ENCODE measurements at regions not wholly inside any gene's neighbourhood (a gene's known extent, or its start where the extent isn't known, plus 50 kb on each side); places are given as distances from the start of the nearest gene placed in this dataset.

DNA sequence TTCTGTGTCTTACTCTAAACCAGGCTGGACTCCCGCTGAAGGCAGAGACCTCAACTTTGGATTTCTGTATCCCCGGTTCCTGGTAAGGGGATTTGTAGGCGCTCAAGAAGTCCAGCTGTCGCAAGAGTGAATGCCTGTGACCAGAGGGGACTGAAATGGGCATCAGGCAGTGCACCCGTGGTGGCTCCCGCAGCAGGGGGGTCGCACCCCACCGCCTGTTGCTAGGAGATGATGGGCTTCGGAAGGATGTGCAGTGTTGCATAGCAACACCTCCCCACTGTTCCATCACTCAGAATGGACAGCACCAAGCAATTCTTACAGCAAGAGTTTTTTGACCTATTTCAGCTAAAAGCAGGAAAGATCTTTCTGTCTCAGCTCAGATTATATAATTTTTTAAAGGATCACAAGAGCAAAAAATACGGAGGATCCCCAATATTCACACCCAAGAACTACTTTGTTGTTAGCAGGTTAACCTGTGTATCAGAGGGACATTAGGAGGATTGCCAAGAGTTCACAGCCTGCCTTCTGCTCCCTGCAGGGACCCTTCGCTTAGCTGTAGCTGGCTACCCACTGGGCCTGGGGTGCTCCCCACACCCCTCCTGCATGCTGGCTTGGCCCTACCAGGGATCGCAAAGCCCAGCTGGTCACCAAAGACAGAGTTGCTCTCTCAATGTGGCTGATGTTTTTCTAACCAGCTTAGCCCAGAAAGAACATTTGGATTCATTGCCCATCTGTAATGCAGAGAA lies 63.8 kb downstream of the SOWAHC start:
- TF ChIP-seq, protein P1, sequence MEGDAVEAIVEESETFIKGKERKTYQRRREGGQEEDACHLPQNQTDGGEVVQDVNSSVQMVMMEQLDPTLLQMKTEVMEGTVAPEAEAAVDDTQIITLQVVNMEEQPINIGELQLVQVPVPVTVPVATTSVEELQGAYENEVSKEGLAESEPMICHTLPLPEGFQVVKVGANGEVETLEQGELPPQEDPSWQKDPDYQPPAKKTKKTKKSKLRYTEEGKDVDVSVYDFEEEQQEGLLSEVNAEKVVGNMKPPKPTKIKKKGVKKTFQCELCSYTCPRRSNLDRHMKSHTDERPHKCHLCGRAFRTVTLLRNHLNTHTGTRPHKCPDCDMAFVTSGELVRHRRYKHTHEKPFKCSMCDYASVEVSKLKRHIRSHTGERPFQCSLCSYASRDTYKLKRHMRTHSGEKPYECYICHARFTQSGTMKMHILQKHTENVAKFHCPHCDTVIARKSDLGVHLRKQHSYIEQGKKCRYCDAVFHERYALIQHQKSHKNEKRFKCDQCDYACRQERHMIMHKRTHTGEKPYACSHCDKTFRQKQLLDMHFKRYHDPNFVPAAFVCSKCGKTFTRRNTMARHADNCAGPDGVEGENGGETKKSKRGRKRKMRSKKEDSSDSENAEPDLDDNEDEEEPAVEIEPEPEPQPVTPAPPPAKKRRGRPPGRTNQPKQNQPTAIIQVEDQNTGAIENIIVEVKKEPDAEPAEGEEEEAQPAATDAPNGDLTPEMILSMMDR (IDR thresholded peaks at IDR 0.05 in 2 of 3, conservative IDR thresholded peaks at IDR 0.05 in 1 of 3; ENCODE audit: borderline replicate concordance in 1 of 3, insufficient read depth in 1 of 3, low read depth in 2 of 3, low read length in 2 of 3), result no peak
- TF ChIP-seq RAD21 (IDR thresholded peaks at IDR 0.05; ENCODE audit: low read depth), result no peak
- no peak for TF ChIP-seq TCF7L2 (IDR thresholded peaks at IDR 0.05; ENCODE audit: borderline replicate concordance, extremely low read depth, insufficient read depth, insufficient read length)
- no peak for TF ChIP-seq POLR2AphosphoS5 (IDR thresholded peaks at IDR 0.05; ENCODE audit: low read depth, low read length)
- TF ChIP-seq, protein P2, sequence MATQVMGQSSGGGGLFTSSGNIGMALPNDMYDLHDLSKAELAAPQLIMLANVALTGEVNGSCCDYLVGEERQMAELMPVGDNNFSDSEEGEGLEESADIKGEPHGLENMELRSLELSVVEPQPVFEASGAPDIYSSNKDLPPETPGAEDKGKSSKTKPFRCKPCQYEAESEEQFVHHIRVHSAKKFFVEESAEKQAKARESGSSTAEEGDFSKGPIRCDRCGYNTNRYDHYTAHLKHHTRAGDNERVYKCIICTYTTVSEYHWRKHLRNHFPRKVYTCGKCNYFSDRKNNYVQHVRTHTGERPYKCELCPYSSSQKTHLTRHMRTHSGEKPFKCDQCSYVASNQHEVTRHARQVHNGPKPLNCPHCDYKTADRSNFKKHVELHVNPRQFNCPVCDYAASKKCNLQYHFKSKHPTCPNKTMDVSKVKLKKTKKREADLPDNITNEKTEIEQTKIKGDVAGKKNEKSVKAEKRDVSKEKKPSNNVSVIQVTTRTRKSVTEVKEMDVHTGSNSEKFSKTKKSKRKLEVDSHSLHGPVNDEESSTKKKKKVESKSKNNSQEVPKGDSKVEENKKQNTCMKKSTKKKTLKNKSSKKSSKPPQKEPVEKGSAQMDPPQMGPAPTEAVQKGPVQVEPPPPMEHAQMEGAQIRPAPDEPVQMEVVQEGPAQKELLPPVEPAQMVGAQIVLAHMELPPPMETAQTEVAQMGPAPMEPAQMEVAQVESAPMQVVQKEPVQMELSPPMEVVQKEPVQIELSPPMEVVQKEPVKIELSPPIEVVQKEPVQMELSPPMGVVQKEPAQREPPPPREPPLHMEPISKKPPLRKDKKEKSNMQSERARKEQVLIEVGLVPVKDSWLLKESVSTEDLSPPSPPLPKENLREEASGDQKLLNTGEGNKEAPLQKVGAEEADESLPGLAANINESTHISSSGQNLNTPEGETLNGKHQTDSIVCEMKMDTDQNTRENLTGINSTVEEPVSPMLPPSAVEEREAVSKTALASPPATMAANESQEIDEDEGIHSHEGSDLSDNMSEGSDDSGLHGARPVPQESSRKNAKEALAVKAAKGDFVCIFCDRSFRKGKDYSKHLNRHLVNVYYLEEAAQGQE (IDR thresholded peaks at IDR 0.05; ENCODE audit: low read depth), result no peak
- TF ChIP-seq EZH2phosphoT487 (IDR thresholded peaks at IDR 0.05; ENCODE audit: borderline replicate concordance), result no peak
- no peak for TF ChIP-seq ZFX (IDR thresholded peaks at IDR 0.05)
- no peak for TF ChIP-seq POLR2A (IDR thresholded peaks at IDR 0.05; ENCODE audit: borderline replicate concordance, extremely low read depth, insufficient read depth, insufficient read length)
- TF ChIP-seq CEBPB (IDR thresholded peaks at IDR 0.05; ENCODE audit: low read depth), result no peak
- no peak for TF ChIP-seq EZH2 (IDR thresholded peaks at IDR 0.05)
- TF ChIP-seq ZNF274 (IDR thresholded peaks at IDR 0.05; ENCODE audit: low read depth, low read length), result no peak
- no peak for TF ChIP-seq FOSL1 (IDR thresholded peaks at IDR 0.05; ENCODE audit: low read depth)
